Mesothelial cell of epicardium (in vitro differentiated cells): ENCODE measurements at regions not wholly inside any gene's neighbourhood (a gene's known extent, or its start where the extent isn't known, plus 50 kb on each side); places are given as distances from the start of the nearest gene placed in this dataset.

Source experiments
- DNase-seq, 2 experiments: peaks; one replicate each; pipeline ENCODE4 v3.0.0; 2021; ENCODE audit warnings: low spot score in 2 of 2; ENCODE audit not compliant: unreplicated experiment in 2 of 2
- H3K27ac Mint-ChIP-seq: 2 replicates; pipeline ENCODE4 v1.8.0; 2021; ENCODE audit warnings: mixed read lengths
- H3K27me3 Mint-ChIP-seq: 2 replicates; pipeline ENCODE4 v1.8.0; 2021; ENCODE audit warnings: low read depth, mixed read lengths
- H3K36me3 Mint-ChIP-seq: 2 replicates; pipeline ENCODE4 v1.8.0; 2021; ENCODE audit warnings: mixed read lengths
- H3K4me1 Mint-ChIP-seq: 2 replicates; pipeline ENCODE4 v1.8.0; 2021; ENCODE audit warnings: mixed read lengths
- H3K4me3 Mint-ChIP-seq: 2 replicates; pipeline ENCODE4 v1.8.0; 2021; ENCODE audit warnings: mild to moderate bottlenecking, moderate library complexity, mixed read lengths
- H3K9me3 Mint-ChIP-seq: 2 replicates; pipeline ENCODE4 v1.8.0; 2021; ENCODE audit warnings: mixed read lengths
- CTCF ChIP-seq: fragments of 200-600 bp; sonication (generic); IDR thresholded peaks from one replicate; pipeline ENCODE4 v1.5.0; 2021; ENCODE audit warnings: antibody characterized with exemption; ENCODE audit not compliant: unreplicated experiment

GRCh38 chr1:87673748-87674147, 345.1 kb downstream of the LMO4 start:
- no peak for TF ChIP-seq CTCF
- Mint-ChIP-seq H3K4me1 (peaks cover 20% of the 10 kb centered on the region), H3K27ac (peak overlapping the region; percentile 48), H3K4me3 (no peak overlapping the region), H3K36me3 (no peaks in the 10 kb centered on the region), H3K27me3 (no peaks in the 10 kb centered on the region), H3K9me3 (peaks cover 4% of the 10 kb centered on the region)
- DNase-seq, result no peak

GRCh38 chr1:87674791-87675190, 346.1 kb downstream of the LMO4 start:
- DNase-seq, result no peak
- Mint-ChIP-seq H3K27ac (no peak overlapping the region), H3K4me1 (peaks cover 20% of the 10 kb centered on the region), H3K27me3 (no peaks in the 10 kb centered on the region), H3K4me3 (no peak overlapping the region), H3K9me3 (peaks cover 7% of the 10 kb centered on the region), H3K36me3 (no peaks in the 10 kb centered on the region)
- no peak for TF ChIP-seq CTCF

GRCh38 chr1:87678266-87678665, 349.6 kb downstream of the LMO4 start:
- Mint-ChIP-seq H3K4me3 (no peak overlapping the region), H3K36me3 (no peaks in the 10 kb centered on the region), H3K27me3 (no peaks in the 10 kb centered on the region), H3K4me1 (peaks cover 13% of the 10 kb centered on the region), H3K27ac (no peak overlapping the region), H3K9me3 (peaks cover 10% of the 10 kb centered on the region)
- TF ChIP-seq CTCF, result no peak
- no peak for DNase-seq

GRCh38 chr1:87682565-87682964, 353.9 kb downstream of the LMO4 start:
- Mint-ChIP-seq H3K36me3 (no peaks in the 10 kb centered on the region), H3K4me1 (peaks cover 41% of the 10 kb centered on the region), H3K9me3 (peaks cover 10% of the 10 kb centered on the region), H3K4me3 (no peak overlapping the region), H3K27me3 (no peaks in the 10 kb centered on the region), H3K27ac (no peak overlapping the region)
- DNase-seq, result no peak
- TF ChIP-seq CTCF, result no peak

- Mint-ChIP-seq H3K36me3 (no peaks in the 10 kb centered on the region), H3K4me3 (no peak overlapping the region), H3K27ac (peak overlapping the region; percentile 18), H3K9me3 (peaks cover 10% of the 10 kb centered on the region), H3K27me3 (no peaks in the 10 kb centered on the region), H3K4me1 (peaks cover 41% of the 10 kb centered on the region)
- no peak for TF ChIP-seq CTCF
- DNase-seq, result no peak
Measured at GRCh38 chr1:87683196-87683956, 354.7 kb downstream of the LMO4 start.
